Epidermal melanocyte (primary cell): ENCODE measurements at regions not wholly inside any gene's neighbourhood (a gene's known extent, or its start where the extent isn't known, plus 50 kb on each side); places are given as distances from the start of the nearest gene placed in this dataset.
"Not testable (repeated sequence)": the region's sequence is repeated elsewhere in the genome, so short reads cannot be mapped to it uniquely, and the experiment has no call there.

Experiments used
- DNase-seq: peaks from one replicate; pipeline ENCODE4 v3.0.0; 2011; ENCODE audit warnings: low spot score; ENCODE audit not compliant: insufficient read length

GRCh38 chr5:91963166-91963565 is 580.0 kb upstream of the ARRDC3 start:
- DNase-seq = no peak

- no peak for DNase-seq
These were observed 574.5 kb upstream of the ARRDC3 start for GRCh38 chr5:91957666-91958065.

- no peak for DNase-seq
These were observed 573.6 kb upstream of the ARRDC3 start for GRCh38 chr5:91956738-91957137.

- DNase-seq = no peak
These were observed 572.5 kb upstream of the ARRDC3 start for GRCh38 chr5:91955610-91956009.

- DNase-seq = no peak
These were observed 571.0 kb upstream of the ARRDC3 start for GRCh38 chr5:91954136-91954535.

GRCh38 chr5:91950328-91950727 is 567.2 kb upstream of the ARRDC3 start:
- no peak for DNase-seq

- DNase-seq = no peak
These were observed 563.8 kb upstream of the ARRDC3 start for GRCh38 chr5:91946870-91947269.

GRCh38 chr5:91941588-91941987 is 558.5 kb upstream of the ARRDC3 start:
- DNase-seq = no peak

GRCh38 chr5:91938441-91938840 is 555.3 kb upstream of the ARRDC3 start:
- DNase-seq = no peak

- DNase-seq = no peak
These were observed 554.0 kb upstream of the ARRDC3 start for GRCh38 chr5:91937121-91937520.

GRCh38 chr5:91929522-91929817 is 546.4 kb upstream of the ARRDC3 start:
- no peak for DNase-seq

GRCh38 chr5:91928754-91929521 is 545.8 kb upstream of the ARRDC3 start:
- peak; percentile 49 for DNase-seq

GRCh38 chr5:91927439-91927838 is 544.3 kb upstream of the ARRDC3 start:
- no peak for DNase-seq

GRCh38 chr5:91925249-91925648 is 542.1 kb upstream of the ARRDC3 start:
- DNase-seq = no peak

- not testable (repeated sequence) for DNase-seq
These were observed 534.1 kb upstream of the ARRDC3 start for GRCh38 chr5:91917037-91917814.

- no peak for DNase-seq
These were observed 527.5 kb upstream of the ARRDC3 start for GRCh38 chr5:91910655-91911054.

- DNase-seq = no peak
These were observed 527.1 kb upstream of the ARRDC3 start for GRCh38 chr5:91910247-91910646.

GRCh38 chr5:91906494-91906893 is 523.4 kb upstream of the ARRDC3 start:
- no peak for DNase-seq

GRCh38 chr5:91906027-91906426 is 522.9 kb upstream of the ARRDC3 start:
- no peak for DNase-seq

GRCh38 chr5:91898898-91899297 is 515.8 kb upstream of the ARRDC3 start:
- DNase-seq = no peak

GRCh38 chr5:91898019-91898418 is 514.9 kb upstream of the ARRDC3 start:
- DNase-seq = no peak

- no peak for DNase-seq
These were observed 505.7 kb upstream of the ARRDC3 start for GRCh38 chr5:91888810-91889209.
